CD4-positive, alpha-beta T cell (primary cell): ENCODE measurements at regions not wholly inside any gene's neighbourhood (a gene's known extent, or its start where the extent isn't known, plus 50 kb on each side); places are given as distances from the start of the nearest gene placed in this dataset.

Source experiments
- ATAC-seq: fragments of 200-7000 bp; cut with Tn5 transposase; one replicate; pipeline ENCODE4 v1.10.0; 2022; ENCODE audit warnings: mild to moderate bottlenecking; ENCODE audit not compliant: poor library complexity
- CTCF ChIA-PET: fragments of 350-600 bp; sonication (Branson Sonifier 250); formaldehyde crosslinking; loops from one replicate; lab custom pipeline; 2021; ENCODE audit warnings: antibody characterized with exemption, inconsistent platforms; lab: Charles Lee
- POLR2A ChIA-PET: fragments of 350-600 bp; sonication (Branson Sonifier 250); formaldehyde crosslinking; loops from one replicate; lab custom pipeline; 2021; ENCODE audit warnings: antibody characterized with exemption, inconsistent platforms; lab: Charles Lee
- DNase-seq, 14 experiments: peaks; one replicate each; pipeline ENCODE4 v3.0.0-alpha.2; 2013 to 2020; ENCODE audit warnings: mixed read lengths in 2 of 14
- H3K27ac ChIP-seq, 2 donors: one replicate each; pipeline versions ENCODE4 v1.5.1 to v1.7.0; 2013; ENCODE audit warnings: low read length in 2 of 2, low read depth in 1 of 2, mild to moderate bottlenecking in 1 of 2
- H3K27me3 ChIP-seq, 2 experiments: 1 replicate in 1 of 2; 2 replicates in 1 of 2; pipeline versions ENCODE4 v1.6.1 to v1.7.0; 2013; ENCODE audit warnings: low read length in 2 of 2, control low read depth in 1 of 2, mild to moderate bottlenecking in 1 of 2, moderate library complexity in 1 of 2; ENCODE audit not compliant: insufficient read depth in 2 of 2, control insufficient read depth in 1 of 2
- H3K36me3 ChIP-seq: one replicate; pipeline ENCODE4 v1.6.1; 2013; ENCODE audit warnings: low read length, control low read depth; ENCODE audit not compliant: insufficient read depth
- H3K4me1 ChIP-seq: one replicate; pipeline ENCODE4 v1.6.1; 2013; ENCODE audit warnings: low read length, control low read depth; ENCODE audit not compliant: insufficient read depth
- H3K4me3 ChIP-seq: one replicate; pipeline ENCODE4 v1.5.1; 2013; ENCODE audit warnings: mild to moderate bottlenecking, low read length, moderate library complexity
- H3K9me3 ChIP-seq, 2 experiments: 1 replicate in 1 of 2; 2 replicates in 1 of 2; pipeline versions ENCODE4 v1.6.1 to v1.7.0; 2013; ENCODE audit warnings: low read length in 2 of 2, mild to moderate bottlenecking in 2 of 2, control low read depth in 1 of 2, moderate library complexity in 1 of 2; ENCODE audit not compliant: control insufficient read depth in 1 of 2, insufficient read depth in 1 of 2
- H3K27ac Mint-ChIP-seq: one replicate; pipeline ENCODE4 v1.8.0; 2020; ENCODE audit warnings: mixed read lengths
- H3K27me3 Mint-ChIP-seq: one replicate; pipeline ENCODE4 v1.8.0; 2021; ENCODE audit warnings: mixed read lengths
- H3K36me3 Mint-ChIP-seq: one replicate; pipeline ENCODE4 v1.8.0; 2021; ENCODE audit warnings: low read depth, mixed read lengths
- H3K4me1 Mint-ChIP-seq: one replicate; pipeline ENCODE4 v1.8.0; 2021; ENCODE audit warnings: low read depth, mixed read lengths
- H3K4me3 Mint-ChIP-seq: one replicate; pipeline ENCODE4 v1.8.0; 2020; ENCODE audit warnings: mild to moderate bottlenecking, mixed read lengths
- H3K9me3 Mint-ChIP-seq: one replicate; pipeline ENCODE4 v1.8.0; 2020; ENCODE audit warnings: mixed read lengths
- CTCF ChIP-seq: fragments of 200-600 bp; IDR thresholded peaks from one replicate; pipeline ENCODE4 v1.8.0; 2022; ENCODE audit warnings: antibody characterized with exemption, mild to moderate bottlenecking
- intact Hi-C, 2 experiments: fragments of 100-400 bp; cut with DNase I in 1 of 2; cut with micrococcal nuclease in 1 of 2; formaldehyde crosslinking; loops; one replicate each; pipeline versions ENCODE4 v1.15.1 to v1.9.0; 2023 to 2025; cut with DNase I, micrococcal nuclease

GRCh38 chr10:130932326-130933007, 379.1 kb downstream of the TCERG1L start:
- H3K9me3 ChIP-seq = peaks cover 0 to 26% of the 10 kb centered on the region in 2 experiments
- TF ChIP-seq CTCF = no peak
- Mint-ChIP-seq H3K4me1 (no peaks in the 10 kb centered on the region), H3K36me3 (no peaks in the 10 kb centered on the region), H3K27me3 (no peaks in the 10 kb centered on the region), H3K9me3 (no peaks in the 10 kb centered on the region), H3K4me3 (no peak overlapping the region), H3K27ac (no peak overlapping the region)
- H3K4me3 ChIP-seq = no peak overlapping the region
- H3K4me1 ChIP-seq = no peaks in the 10 kb centered on the region
- no peak for ATAC-seq
- POLR2A ChIA-PET = no interaction called here
- H3K27ac ChIP-seq = no peak overlapping the region
- intact Hi-C loops = no loop called here
- H3K27me3 ChIP-seq = no peaks in the 10 kb centered on the region
- no peak for DNase-seq
- no peaks in the 10 kb centered on the region for H3K36me3 ChIP-seq
- CTCF ChIA-PET = no interaction called here

DNA sequence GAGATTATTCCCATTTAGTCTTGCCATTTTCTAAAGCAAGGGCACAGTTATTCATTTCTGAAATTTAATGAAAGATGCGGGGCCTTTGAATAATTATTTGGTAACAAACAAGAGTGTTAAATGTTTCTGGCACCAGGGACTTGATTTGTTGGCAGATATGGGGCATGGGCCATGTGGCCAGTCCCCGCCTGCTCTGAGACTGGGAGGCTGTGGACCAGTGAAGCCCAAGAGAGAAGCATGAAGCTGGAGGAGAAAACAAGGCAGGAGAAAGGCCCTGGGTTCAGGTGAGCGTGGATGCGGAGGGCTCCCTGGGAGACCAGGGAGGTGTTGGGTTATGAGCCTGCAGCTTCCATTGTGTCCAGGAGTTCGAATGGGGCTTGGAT, 378.5 kb downstream of the TCERG1L start:
- H3K27me3 Mint-ChIP-seq = no peaks in the 10 kb centered on the region
- ChIA-PET POLR2A (no interaction called here), CTCF (no interaction called here)
- DNase-seq (no peak), ATAC-seq (no peak)
- H3K9me3 Mint-ChIP-seq = no peaks in the 10 kb centered on the region
- H3K27ac Mint-ChIP-seq = no peak overlapping the region
- H3K27me3 ChIP-seq = no peaks in the 10 kb centered on the region
- no peak overlapping the region for H3K4me3 ChIP-seq
- no peaks in the 10 kb centered on the region for H3K36me3 ChIP-seq
- no peaks in the 10 kb centered on the region for H3K4me1 ChIP-seq
- intact Hi-C loops = no loop called here
- no peaks in the 10 kb centered on the region for H3K36me3 Mint-ChIP-seq
- H3K27ac ChIP-seq = no peak overlapping the region
- peaks cover 0 to 26% of the 10 kb centered on the region in 2 experiments for H3K9me3 ChIP-seq
- H3K4me3 Mint-ChIP-seq = no peak overlapping the region
- H3K4me1 Mint-ChIP-seq = no peaks in the 10 kb centered on the region
- TF ChIP-seq CTCF = no peak

DNA sequence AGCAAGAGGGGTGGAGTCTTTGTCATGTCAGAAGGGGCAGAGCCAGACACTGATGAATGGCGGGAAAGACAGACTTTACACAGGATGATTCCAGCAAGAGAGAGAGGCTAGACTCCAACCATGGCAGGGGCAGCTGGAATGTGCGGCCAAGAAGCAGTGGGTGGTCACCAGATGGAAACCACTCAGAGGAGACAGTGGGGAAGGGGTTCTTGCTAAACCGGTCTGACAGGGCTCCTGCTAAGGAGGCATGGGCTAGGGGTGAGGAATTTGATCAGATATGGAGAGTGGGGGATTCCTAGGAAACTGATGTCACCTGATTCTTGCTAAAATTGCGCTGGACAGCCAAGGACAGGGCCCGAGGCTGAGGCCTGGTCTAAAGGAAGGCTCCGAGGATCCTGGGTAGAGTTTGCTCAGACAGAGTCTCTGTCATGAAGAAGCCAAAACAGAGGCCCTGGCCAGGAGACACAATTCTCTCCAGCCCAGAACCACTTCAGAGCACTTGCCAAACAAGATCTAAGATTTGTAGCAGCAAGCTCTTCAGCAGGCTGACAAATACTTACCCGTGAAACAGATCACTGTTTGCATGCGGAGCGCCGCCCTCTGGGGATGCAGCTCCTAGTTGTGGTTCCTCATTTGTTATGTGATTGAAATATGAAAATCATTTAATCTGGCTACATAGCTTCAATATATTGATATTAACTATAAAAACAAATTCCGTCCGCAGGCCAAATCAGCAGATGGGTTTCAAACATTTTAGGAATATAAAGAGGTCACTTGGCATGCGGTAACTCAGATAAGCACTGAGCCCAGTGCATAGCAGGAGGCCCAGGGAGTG, 377.0 kb downstream of the TCERG1L start:
- no peak for TF ChIP-seq CTCF
- Histone ChIP-seq H3K27ac (no peak overlapping the region), H3K4me1 (no peaks in the 10 kb centered on the region), H3K9me3 (peaks cover 0 to 16% of the 10 kb centered on the region in 2 experiments), H3K36me3 (no peaks in the 10 kb centered on the region), H3K4me3 (no peak overlapping the region), H3K27me3 (no peaks in the 10 kb centered on the region)
- no peaks in the 10 kb centered on the region for H3K4me1 Mint-ChIP-seq
- no peak overlapping the region for H3K27ac Mint-ChIP-seq
- no peak overlapping the region for H3K4me3 Mint-ChIP-seq
- H3K27me3 Mint-ChIP-seq = no peaks in the 10 kb centered on the region
- DNase-seq = no peak
- CTCF ChIA-PET = no interaction called here
- H3K36me3 Mint-ChIP-seq = no peaks in the 10 kb centered on the region
- no peaks in the 10 kb centered on the region for H3K9me3 Mint-ChIP-seq
- intact Hi-C loops = no loop called here
- no peak for ATAC-seq
- POLR2A ChIA-PET = no interaction called here
